NCI-H774 (cell line): ENCODE measurements at regions not wholly inside any gene's neighbourhood (a gene's known extent, or its start where the extent isn't known, plus 50 kb on each side); places are given as distances from the start of the nearest gene placed in this dataset.
"Not testable (repeated sequence)": the region's sequence is repeated elsewhere in the genome, so short reads cannot be mapped to it uniquely, and the experiment has no call there.

Experiments
- DNase-seq: peaks from one replicate; lab custom pipeline; 2025; lab: John Stamatoyannopoulos, UW

GRCh38 chr1:189007824-189008223 is 1469.8 kb downstream of the BRINP3 start:
- DNase-seq: no peak

GRCh38 chr1:189021577-189021976 is 1456.1 kb downstream of the BRINP3 start:
- DNase-seq: no peak

DNA sequence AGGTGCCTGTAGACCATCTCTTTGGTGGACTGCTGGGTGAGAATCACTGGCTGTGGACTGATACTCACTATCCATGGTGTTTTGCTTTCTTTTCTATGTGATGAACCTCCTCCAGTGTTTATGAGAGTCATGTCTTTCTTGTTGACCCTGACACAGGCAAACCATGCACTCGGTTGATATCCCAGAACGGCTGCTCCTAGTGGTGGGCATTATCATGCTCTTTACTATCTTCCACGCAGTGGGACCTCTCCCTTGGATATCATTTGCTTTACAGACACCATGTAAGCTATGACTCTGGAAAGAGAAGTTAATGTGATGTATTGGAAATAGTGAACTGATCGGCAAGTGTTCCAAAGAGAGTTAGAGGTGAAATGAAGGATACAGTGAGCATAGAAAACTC is 1455.6 kb downstream of the BRINP3 start:
- no peak for DNase-seq

DNA sequence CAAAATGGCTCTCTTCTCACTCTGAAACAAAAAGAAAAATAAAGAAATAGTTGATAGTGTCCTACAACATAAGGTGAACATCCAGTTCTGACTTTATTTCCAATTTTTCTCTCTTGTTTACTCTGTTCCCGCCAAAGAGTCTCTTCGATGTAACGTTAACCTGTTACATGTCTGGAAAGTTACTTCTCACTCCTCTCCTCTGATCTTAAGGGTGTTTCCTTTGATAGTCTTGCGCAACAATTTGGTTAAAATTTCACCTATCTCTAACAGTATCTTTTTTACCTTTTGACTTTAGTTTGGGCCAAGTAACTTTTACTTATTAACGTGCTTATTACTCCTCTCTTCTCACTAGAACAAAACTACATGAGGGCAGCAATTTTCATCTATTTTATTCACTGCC is 1450.2 kb downstream of the BRINP3 start:
- DNase-seq: no peak

GRCh38 chr1:189033169-189033568 is 1444.5 kb downstream of the BRINP3 start:
- no peak for DNase-seq

DNA sequence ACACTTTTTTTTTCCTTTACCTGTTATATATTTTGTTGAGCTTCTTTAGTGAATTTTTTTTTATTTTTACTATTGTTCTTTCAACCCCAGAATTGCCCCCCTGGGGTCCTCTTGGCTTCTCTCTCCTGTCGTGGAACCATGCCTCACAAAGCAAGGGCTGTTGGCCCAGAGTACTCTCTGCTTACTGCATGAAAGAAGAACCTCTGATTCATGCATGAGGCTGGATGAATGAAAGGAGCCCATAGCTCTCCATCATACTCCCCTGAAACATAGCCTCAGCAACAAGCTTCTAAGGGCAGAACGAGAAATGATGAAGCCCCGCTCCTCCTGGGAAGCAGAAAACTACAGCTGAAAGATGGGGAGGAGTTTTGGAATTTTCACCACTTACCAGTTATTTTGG is 1441.0 kb downstream of the BRINP3 start:
- no peak for DNase-seq

- no peak for DNase-seq
Measured at GRCh38 chr1:189046127-189046526, 1431.5 kb downstream of the BRINP3 start.

- DNase-seq: no peak
Measured at GRCh38 chr1:189084811-189085210, 1392.9 kb downstream of the BRINP3 start.

- no peak for DNase-seq
Measured at GRCh38 chr1:189103956-189104355, 1373.7 kb downstream of the BRINP3 start.

DNA sequence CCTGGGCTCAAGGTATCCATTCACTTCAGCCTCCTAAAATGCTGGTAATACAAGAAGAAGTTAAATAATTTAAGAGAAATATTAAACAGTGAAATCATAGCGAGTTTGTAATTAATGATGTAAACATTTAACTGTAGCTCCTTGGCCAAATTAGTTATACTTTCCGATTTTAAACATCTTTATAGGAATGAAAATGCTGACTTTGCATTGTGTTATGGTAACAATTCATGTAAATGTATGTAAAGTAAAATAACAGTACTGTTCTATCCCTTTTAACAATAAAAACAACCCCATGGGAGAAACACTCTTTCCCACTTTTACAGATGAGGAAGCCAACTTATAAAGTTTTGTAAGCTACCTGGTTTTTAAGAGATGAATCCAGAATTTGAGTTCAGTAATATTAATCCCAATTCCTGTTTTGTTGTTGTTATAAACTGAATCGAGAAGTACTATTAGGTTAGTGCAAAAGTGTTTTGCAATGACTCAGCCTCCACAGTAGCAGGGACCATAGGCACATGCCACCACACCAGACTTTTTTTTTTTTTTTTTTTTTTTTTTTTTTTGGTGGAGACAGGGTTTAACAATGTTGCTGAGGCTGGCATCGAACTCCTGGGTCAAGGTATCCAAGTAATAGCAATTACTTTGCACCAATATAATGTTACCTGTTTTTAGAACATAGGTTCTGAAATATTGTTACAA is 1360.4 kb downstream of the BRINP3 start:
- no peak for DNase-seq

DNA sequence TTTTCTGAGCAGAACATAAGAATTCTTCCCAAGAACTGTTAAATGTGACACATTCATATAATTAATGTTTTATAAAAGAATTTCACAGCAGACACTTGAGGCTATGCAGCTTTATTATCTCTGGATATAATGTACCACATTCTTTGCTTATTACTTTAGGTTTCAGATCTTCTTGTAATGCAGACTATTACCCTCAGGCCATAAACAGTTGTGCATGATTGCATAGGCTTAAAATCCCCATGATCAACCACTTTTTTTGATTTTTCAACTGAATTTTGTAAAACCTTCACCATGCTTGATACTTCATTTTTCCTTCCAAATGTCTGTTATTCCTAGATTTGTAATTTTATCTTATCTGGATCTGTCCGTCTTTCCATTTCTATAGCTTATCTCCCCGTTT is 1355.7 kb downstream of the BRINP3 start:
- no peak for DNase-seq

DNA sequence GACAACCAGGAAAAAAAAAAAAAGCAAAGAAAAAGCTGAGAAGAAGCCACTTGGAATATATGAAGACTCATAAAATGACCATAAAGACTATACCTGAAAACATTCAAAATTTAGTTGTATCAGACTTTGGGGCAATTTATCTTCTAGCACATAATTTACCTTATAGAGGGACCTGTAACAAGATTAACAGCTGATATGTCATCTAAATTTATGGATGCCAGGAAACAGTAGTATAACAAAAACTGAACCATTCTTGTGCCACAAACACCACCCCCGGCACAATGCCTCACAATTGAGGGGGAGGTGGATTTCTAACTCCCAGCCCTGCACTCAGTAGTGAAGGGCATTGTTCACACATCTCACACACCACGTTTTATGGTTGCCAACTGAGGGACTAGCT is 1352.0 kb downstream of the BRINP3 start:
- DNase-seq: no peak

GRCh38 chr1:189131576-189131975 is 1346.1 kb downstream of the BRINP3 start:
- no peak for DNase-seq

DNA sequence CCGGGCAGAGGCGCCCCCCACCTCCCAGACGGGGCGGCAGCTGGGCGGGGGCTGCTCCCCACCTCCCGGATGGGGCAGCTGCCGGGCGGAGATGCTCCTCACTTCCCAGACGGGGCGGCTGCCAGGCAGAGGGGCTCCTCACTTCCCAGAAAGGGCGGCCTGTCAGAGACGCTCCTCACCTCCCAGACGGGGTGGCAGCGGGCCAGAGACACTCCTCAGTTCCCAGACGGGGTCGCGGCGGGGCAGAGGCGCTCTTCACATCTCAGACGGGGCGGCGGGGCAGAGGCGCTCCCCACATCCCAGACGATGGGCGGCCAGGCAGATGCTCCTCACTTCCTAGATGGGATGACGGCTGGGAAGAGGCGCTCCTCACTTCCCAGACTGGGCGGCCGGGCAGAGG is 1337.9 kb downstream of the BRINP3 start:
- not testable (repeated sequence) for DNase-seq

DNA sequence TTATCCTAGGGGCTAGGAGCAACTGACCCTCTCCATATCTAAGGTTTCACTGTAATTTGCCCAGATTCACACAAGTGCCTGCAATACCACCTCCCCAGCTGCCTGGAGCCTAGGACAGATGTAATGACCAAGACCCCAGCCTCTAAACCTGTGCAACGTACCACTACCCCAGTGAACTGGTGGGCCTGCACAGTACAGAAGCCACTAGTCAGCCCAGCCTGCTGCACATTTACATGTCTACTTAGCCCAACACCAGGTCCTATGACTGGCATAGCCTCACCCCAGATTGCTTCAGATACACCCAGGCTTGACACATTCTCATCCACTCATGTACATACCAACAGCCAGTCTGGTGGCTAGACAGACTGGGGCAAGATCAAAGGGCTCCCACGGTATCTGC is 1336.6 kb downstream of the BRINP3 start:
- no peak for DNase-seq

DNA sequence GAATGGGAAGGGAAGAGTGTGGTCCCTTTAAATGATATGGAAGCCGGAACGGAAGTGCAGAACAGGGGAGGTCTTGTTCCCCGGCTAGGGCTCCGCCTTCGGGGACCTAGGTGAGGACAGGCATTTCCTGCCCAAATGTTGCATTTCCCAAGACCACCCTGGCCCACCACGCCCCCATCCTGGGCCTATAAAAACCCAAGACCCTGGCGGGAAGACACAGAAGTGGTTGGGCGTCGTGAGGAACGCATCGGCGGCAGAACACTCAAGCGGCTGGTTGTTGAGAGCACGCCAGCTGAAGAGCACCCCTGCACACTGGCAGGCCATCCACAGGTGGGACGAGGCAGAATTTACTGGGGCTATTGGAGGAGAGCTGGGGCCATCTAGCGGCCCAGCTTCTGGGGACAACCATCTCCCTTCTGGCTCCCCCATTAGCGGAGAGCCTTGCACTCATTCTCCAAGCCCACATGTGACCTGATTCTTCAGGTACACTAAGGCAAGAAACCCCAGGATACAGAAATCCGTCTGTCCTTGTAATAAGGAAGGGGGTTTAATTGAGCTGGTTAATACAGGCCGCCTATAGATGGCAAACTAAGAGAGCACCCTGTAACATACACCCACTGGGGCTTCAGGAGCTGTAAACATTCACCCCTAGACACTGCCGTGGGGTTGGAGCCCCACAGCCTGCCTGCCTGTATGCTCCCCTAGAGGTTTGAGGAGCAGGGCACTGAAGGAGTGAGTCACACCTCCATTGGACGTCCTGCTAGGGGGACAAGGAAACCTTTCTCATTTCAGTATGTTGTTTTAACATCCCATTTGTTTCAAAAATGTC is 1327.9 kb downstream of the BRINP3 start:
- no peak for DNase-seq

DNA sequence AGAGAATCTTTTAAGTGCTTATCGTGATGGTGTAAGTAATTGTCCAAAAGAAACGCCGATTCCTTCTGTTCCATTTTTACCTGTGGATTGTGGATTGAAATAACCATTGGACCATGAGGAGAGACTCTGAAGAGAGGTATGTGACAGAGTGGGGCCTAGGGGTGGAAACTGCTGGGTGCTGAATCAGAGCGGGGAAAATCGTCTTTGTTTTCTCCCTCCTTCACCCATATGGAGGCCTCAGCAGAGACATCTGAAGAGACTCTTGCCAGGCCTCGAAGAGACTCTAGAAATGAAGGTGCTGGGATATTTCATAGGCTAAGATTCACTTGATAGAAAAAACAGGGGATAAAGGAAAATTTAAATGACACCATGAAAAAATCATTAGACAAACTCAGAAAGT is 1327.0 kb downstream of the BRINP3 start:
- DNase-seq: no peak

GRCh38 chr1:189151361-189151760 is 1326.3 kb downstream of the BRINP3 start:
- no peak for DNase-seq

GRCh38 chr1:189152685-189153084 is 1325.0 kb downstream of the BRINP3 start:
- no peak for DNase-seq

- no peak for DNase-seq
Measured at GRCh38 chr1:189158155-189158554, 1319.5 kb downstream of the BRINP3 start.

DNA sequence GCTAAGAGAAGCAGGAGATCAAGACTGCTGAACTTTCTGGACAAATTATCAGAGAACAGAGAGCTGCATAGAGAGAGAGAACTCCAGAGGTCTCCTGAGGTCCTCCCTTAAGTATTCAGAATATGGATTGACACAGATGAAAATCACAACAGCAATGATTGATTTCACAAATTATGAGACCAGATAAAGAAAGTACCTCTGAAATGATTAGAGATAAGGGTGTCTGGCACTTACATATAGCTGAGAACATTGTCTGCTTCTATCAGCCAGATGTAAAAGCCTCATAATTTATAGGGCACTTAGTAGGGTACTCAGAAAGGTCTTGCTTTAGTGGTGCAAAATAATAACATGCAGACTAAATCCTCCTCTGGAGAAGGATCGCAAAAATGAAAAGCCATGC is 1301.8 kb downstream of the BRINP3 start:
- DNase-seq: no peak

- DNase-seq: no peak
Measured at GRCh38 chr1:189180057-189180456, 1297.6 kb downstream of the BRINP3 start.

DNA sequence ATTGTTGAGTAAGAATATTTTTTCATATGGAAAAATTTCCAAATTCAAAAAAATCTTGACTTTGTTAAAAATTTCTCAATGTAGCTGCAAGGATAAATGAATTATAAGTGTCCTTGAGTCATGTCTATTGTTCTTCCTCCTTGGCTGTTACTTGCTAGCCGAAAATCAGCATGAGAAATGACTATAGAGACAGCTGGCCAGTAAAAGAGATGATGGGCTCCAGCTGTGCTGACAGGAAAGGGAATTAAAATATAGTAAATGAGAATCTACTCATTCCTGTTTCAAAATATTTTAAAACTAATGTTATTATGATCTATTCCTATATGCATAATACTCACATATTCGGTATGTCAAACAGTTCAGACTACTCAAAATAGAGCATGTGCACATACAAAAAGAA is 1292.6 kb downstream of the BRINP3 start:
- DNase-seq: no peak
